ENCODE measurements at regions not wholly inside any gene's neighbourhood (a gene's known extent, or its start where the extent isn't known, plus 50 kb on each side); places are given as distances from the start of the nearest gene placed in this dataset.

DNA sequence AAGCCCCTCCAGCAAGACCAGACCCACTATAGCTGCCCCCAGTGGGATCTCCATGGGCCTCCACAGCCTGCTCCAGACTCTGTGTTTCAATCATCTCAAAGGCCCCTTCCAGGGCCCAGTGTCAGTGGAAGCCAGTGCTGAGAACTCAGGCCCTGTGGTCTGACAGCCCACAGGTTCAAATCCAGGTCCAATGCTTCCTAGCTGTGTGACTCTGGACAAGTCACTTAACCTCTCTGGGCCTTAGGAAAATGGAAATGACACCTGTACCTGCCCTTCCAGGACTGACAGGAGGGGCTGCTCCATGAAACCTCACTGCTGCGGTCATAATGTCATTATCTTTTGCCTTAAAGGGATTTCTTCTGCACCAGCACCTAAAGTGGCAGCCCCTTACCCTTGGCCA lies 101.9 kb downstream of the NCOR2 start:
- H3K4me3 ChIP-seq (ENCODE audit: low read depth, low read length): no peak overlapping the region
- no peak for TF ChIP-seq CTCF (IDR thresholded peaks at IDR 0.05; ENCODE audit: control insufficient read depth, extremely low read depth, insufficient read depth)
- DNase-seq (ENCODE audit: low read depth): no peak

- TF ChIP-seq CTCF (IDR thresholded peaks at IDR 0.05; ENCODE audit: control insufficient read depth, extremely low read depth, insufficient read depth): no peak
- DNase-seq (ENCODE audit: low read depth): no peak
- H3K4me3 ChIP-seq (ENCODE audit: low read depth, low read length): no peak overlapping the region
Measured at GRCh38 chr12:124464830-124465229, 102.6 kb downstream of the NCOR2 start.

GRCh38 chr12:124464062-124464461 lies 103.3 kb downstream of the NCOR2 start:
- no peak for TF ChIP-seq CTCF (IDR thresholded peaks at IDR 0.05; ENCODE audit: control insufficient read depth, extremely low read depth, insufficient read depth)
- no peak overlapping the region for H3K4me3 ChIP-seq (ENCODE audit: low read depth, low read length)
- DNase-seq (ENCODE audit: low read depth): no peak

- no peak overlapping the region for H3K4me3 ChIP-seq (ENCODE audit: low read depth, low read length)
- DNase-seq (ENCODE audit: low read depth): no peak
- TF ChIP-seq CTCF (IDR thresholded peaks at IDR 0.05; ENCODE audit: control insufficient read depth, extremely low read depth, insufficient read depth): no peak
Measured at GRCh38 chr12:124463341-124463921, 104.0 kb downstream of the NCOR2 start.

- no peak for DNase-seq (ENCODE audit: low read depth)
- TF ChIP-seq CTCF (IDR thresholded peaks at IDR 0.05; ENCODE audit: control insufficient read depth, extremely low read depth, insufficient read depth): no peak
- no peak overlapping the region for H3K4me3 ChIP-seq (ENCODE audit: low read depth, low read length)
Measured at GRCh38 chr12:124462750-124463149, 104.7 kb downstream of the NCOR2 start.

DNA sequence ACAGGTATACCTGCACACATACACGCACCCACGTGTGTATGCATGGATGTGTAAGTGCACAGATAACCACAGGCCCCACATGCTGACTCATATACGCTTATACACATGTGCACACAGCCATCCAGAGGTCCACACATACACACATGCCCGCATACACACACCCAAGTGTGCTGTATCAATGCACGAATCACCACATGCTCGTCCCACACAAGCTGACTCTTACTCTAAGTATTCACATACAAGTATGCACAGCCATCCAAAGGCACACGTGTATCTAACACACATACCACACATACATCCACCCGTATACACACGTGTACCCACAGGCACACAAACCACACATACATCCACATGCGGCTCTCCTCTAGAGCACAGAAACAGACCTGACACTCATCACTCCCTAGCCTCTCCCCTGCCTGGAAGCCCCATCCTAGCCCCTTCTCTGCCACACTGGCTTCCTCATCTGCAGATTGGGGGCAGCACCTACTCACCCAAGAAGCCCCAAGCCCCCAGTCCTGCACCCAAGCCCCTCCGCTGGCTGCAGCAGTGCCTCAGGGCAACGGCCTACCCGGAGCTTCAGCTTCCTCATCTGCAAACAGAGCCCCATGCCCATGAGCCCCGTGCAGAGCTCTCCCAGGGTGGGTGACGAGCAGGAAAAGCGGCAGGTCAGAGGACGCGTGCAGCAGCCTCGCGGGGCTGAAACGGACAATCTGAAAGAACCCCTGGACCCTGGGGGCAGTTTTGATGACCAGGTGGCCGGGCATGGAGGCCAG lies 105.4 kb downstream of the NCOR2 start:
- TF ChIP-seq CTCF (IDR thresholded peaks at IDR 0.05; ENCODE audit: control insufficient read depth, extremely low read depth, insufficient read depth): no peak
- H3K4me3 ChIP-seq (ENCODE audit: low read depth, low read length): no peak overlapping the region
- no peak for DNase-seq (ENCODE audit: low read depth)

Measured in LNCaP clone FGC (cell line).